WERI-Rb-1 (cell line): ENCODE measurements at regions not wholly inside any gene's neighbourhood (a gene's known extent, or its start where the extent isn't known, plus 50 kb on each side); places are given as distances from the start of the nearest gene placed in this dataset.

Experiments
- DNase-seq: peaks from one replicate; pipeline ENCODE4 v3.0.0-alpha.2; 2020
- H3K27ac ChIP-seq: fragments of 250-450 bp; sonication (Bioruptor Pico); 2 replicates; pipeline ENCODE4 v1.5.1; 2020; ENCODE audit warnings: mild to moderate bottlenecking, moderate library complexity
- H3K27me3 ChIP-seq: fragments of 250-450 bp; sonication (Bioruptor Pico); 2 replicates; pipeline ENCODE4 v1.5.1; 2021; ENCODE audit warnings: mild to moderate bottlenecking, low read depth, moderate library complexity; ENCODE audit not compliant: insufficient read depth, severe bottlenecking
- H3K36me3 ChIP-seq: fragments of 250-450 bp; sonication (Bioruptor Pico); 2 replicates; pipeline ENCODE4 v1.5.1; 2020; ENCODE audit warnings: mild to moderate bottlenecking, moderate library complexity
- H3K4me3 ChIP-seq: 2 replicates; pipeline ENCODE4 v1.5.1; 2011; ENCODE audit warnings: low read depth, mild to moderate bottlenecking, control low read depth, low read length
- H3K9me3 ChIP-seq: fragments of 250-450 bp; sonication (Bioruptor Pico); 2 replicates; pipeline ENCODE4 v1.5.1; 2021; ENCODE audit warnings: mild to moderate bottlenecking, moderate library complexity; ENCODE audit not compliant: severe bottlenecking
- TF ChIP-seq, protein P1 (sequence below): IDR thresholded peaks from 2 replicates; pipeline ENCODE4 v1.5.1; 2011; ENCODE audit warnings: low read depth, mild to moderate bottlenecking, control low read depth, inconsistent platforms, low read length

DNA sequence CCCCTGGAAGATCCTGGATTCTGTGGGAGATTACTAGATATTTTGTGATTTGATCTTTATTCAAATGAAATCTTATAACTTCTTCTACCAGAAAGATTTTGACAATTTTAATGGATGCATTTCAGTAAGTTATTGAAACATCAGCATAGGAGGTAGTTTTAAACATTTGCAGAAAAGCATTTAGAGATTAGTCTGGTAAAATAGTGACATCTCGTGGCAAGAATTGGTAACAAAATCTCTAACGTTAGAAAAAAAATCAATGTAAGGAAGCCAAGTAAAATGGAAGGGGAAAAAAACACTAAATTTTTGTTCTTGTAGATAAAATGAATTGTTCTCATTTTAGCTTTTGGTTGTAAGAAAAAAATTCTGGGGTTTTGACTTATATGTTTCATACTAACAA, 73.3 kb downstream of the TASL start:
- no peak overlapping the region for H3K27ac ChIP-seq
- H3K27me3 ChIP-seq = peaks cover 11% of the 10 kb centered on the region
- H3K4me3 ChIP-seq = no peak overlapping the region
- DNase-seq = no peak
- H3K9me3 ChIP-seq = no peaks in the 10 kb centered on the region
- TF ChIP-seq, protein P1, sequence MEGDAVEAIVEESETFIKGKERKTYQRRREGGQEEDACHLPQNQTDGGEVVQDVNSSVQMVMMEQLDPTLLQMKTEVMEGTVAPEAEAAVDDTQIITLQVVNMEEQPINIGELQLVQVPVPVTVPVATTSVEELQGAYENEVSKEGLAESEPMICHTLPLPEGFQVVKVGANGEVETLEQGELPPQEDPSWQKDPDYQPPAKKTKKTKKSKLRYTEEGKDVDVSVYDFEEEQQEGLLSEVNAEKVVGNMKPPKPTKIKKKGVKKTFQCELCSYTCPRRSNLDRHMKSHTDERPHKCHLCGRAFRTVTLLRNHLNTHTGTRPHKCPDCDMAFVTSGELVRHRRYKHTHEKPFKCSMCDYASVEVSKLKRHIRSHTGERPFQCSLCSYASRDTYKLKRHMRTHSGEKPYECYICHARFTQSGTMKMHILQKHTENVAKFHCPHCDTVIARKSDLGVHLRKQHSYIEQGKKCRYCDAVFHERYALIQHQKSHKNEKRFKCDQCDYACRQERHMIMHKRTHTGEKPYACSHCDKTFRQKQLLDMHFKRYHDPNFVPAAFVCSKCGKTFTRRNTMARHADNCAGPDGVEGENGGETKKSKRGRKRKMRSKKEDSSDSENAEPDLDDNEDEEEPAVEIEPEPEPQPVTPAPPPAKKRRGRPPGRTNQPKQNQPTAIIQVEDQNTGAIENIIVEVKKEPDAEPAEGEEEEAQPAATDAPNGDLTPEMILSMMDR = no peak
- no peaks in the 10 kb centered on the region for H3K36me3 ChIP-seq

DNA sequence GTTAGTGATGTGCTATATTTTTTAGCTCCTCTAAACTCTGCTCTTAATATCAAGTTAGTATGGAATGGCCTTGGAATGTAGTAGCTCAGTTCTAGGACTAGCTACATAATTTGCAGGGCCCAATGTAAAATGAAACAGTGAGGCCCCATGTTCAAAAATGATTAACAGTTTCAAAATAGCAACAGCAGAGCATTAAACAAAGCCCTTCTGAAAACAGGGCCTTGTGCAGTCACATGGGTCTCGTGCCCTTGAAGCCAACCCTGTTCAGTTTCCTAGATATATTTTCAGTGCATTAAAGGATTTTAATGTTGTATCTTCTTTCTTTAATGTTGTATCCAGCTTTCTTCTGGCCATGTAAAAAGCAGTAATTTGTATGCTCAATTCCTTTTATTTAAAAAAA, 82.1 kb downstream of the TASL start:
- DNase-seq = no peak
- TF ChIP-seq, protein P1 = no peak
- no peaks in the 10 kb centered on the region for H3K9me3 ChIP-seq
- H3K4me3 ChIP-seq = no peak overlapping the region
- no peaks in the 10 kb centered on the region for H3K36me3 ChIP-seq
- peaks cover 6% of the 10 kb centered on the region for H3K27me3 ChIP-seq
- H3K27ac ChIP-seq = no peak overlapping the region

DNA sequence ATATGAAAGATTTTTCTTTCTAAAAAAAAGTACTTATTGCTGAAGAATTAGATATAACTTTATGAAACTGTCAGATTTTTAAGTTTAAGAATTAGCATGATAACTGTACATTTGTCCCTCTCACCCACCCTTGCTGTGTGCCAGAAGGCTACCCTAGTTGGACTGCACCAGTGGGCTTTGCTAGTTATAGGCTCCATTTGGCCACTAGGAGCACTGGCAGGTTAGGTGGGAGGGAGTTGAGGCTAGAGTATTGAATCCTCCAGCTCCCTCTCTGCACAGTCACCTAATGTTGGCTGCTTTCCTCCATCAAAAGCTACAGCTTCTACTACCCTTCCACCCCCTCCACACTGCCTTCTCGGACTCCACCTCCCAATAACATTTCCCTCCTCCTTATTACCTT, 84.2 kb downstream of the TASL start:
- TF ChIP-seq, protein P1 = 0 out of 2 replicates have a peak, but pooled peaks have one; percentile 20
- Histone ChIP-seq H3K9me3 (no peaks in the 10 kb centered on the region), H3K27ac (no peak overlapping the region), H3K27me3 (peaks cover 8% of the 10 kb centered on the region), H3K36me3 (no peaks in the 10 kb centered on the region), H3K4me3 (no peak overlapping the region)
- DNase-seq = no peak

DNA sequence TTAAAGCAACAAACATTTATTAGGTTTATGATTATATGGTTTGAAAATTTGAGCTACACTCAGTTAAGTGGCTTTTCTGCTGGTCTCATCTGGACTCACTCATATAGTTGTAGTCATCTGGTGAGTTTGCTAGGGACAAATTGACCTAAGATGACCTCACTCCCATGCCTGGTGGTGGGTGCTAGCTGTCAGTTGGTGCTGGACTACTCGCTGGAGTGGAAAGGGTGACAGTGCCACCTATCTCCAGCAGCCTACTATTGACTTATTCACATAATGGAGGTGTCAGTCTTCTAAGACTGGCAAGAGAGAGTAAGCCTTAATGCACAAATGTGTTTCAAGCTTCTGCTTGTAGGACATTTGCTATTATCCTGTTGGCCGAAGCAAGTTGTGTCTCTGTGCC, 88.2 kb downstream of the TASL start:
- Histone ChIP-seq H3K4me3 (no peak overlapping the region), H3K36me3 (no peaks in the 10 kb centered on the region), H3K27me3 (peaks cover 8% of the 10 kb centered on the region), H3K27ac (no peak overlapping the region), H3K9me3 (no peaks in the 10 kb centered on the region)
- DNase-seq = peak; percentile 15
- TF ChIP-seq, protein P1 = peak; percentile 44

DNA sequence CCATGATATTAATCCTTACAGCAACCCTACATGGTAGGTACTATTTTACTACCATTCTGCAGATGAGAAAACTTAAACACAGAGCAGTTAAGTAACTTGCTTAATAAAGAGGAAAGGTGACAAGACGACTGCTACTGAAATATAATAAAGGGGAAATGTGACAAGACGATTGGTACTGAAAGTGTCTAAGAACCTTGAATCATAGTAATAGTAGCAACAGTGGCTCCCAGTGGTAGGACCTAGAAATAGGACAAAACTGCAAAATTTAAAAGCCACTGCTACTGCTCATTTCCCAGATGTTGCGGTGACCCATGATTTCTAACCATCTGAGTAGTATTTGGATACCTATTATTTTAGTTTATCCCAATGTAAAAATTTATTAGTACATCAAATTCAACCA, 89.5 kb downstream of the TASL start:
- Histone ChIP-seq H3K36me3 (no peaks in the 10 kb centered on the region), H3K27ac (no peak overlapping the region), H3K27me3 (peaks cover 8% of the 10 kb centered on the region), H3K9me3 (no peaks in the 10 kb centered on the region), H3K4me3 (no peak overlapping the region)
- TF ChIP-seq, protein P1 = no peak
- DNase-seq = no peak

DNA sequence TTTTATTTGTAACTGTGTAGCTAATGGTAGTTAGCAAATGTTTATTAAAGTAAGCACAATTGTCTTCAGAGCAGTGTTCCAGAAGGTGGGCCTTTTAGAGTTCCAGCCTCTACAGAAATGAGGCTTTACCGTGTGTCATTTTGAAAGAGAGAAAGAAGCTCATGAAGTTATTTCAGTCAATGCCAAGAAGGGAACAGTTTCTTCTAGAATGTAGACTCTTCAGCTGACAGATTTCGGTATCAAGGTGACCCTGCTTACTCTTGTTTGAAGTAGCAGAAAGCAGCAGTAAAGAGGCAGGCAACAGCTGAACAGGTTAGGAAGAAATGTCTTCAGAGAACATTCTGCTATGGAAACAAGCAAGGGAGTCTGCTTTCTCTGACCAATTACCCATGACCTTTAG, 93.6 kb downstream of the TASL start:
- Histone ChIP-seq H3K4me3 (no peak overlapping the region), H3K27ac (no peak overlapping the region), H3K36me3 (no peaks in the 10 kb centered on the region), H3K9me3 (no peaks in the 10 kb centered on the region), H3K27me3 (no peaks in the 10 kb centered on the region)
- DNase-seq = no peak
- TF ChIP-seq, protein P1 = no peak
